GM13976 (cell line): ENCODE measurements at regions not wholly inside any gene's neighbourhood (a gene's known extent, or its start where the extent isn't known, plus 50 kb on each side); places are given as distances from the start of the nearest gene placed in this dataset.

Experiments used
- DNase-seq: peaks from one replicate; pipeline ENCODE4 v3.0.0; 2012; ENCODE audit warnings: low spot score
- in situ Hi-C: fragments of 300-500 bp; cut with MboI; formaldehyde crosslinking; loops from one replicate; pipeline ENCODE4 v1.12.0; 2022; ENCODE audit warnings: low sequenced_read_pairs, mixed read lengths, inconsistent platforms; ENCODE audit not compliant: unreplicated experiment
- TF ChIP-seq, protein P1 (sequence below): IDR thresholded peaks from 2 replicates; pipeline ENCODE4 v1.5.1; 2012; ENCODE audit warnings: borderline replicate concordance, mild to moderate bottlenecking; ENCODE audit not compliant: insufficient read depth; ENCODE audit errors: extremely low read depth, missing control alignments, control extremely low read depth

DNA sequence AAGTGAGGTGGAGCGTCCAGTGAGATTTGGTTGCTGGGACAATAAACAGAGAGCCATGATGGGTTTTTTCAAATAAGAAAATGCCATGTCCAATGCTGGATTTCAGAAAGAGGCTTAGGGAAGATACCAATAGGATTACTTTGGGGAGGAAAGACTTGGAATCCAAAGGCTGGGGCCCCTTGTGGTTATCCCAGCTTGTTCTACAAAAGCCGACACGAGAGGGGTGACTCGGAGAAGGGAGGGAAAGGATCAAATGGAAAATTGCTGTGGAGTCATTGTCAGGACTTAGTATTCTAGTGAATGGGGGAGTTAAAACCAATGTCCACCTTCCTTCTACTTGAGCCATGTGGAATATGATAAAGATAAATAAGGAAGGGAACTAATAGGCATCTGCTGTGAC lies 305.5 kb downstream of the SOX9 start:
- in situ Hi-C loops, result loop anchor here (10.0 kb wide), 1 partner anchor 402 kb away; no protein-coding TSS in a partner anchor
- TF ChIP-seq, protein P1, sequence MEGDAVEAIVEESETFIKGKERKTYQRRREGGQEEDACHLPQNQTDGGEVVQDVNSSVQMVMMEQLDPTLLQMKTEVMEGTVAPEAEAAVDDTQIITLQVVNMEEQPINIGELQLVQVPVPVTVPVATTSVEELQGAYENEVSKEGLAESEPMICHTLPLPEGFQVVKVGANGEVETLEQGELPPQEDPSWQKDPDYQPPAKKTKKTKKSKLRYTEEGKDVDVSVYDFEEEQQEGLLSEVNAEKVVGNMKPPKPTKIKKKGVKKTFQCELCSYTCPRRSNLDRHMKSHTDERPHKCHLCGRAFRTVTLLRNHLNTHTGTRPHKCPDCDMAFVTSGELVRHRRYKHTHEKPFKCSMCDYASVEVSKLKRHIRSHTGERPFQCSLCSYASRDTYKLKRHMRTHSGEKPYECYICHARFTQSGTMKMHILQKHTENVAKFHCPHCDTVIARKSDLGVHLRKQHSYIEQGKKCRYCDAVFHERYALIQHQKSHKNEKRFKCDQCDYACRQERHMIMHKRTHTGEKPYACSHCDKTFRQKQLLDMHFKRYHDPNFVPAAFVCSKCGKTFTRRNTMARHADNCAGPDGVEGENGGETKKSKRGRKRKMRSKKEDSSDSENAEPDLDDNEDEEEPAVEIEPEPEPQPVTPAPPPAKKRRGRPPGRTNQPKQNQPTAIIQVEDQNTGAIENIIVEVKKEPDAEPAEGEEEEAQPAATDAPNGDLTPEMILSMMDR, result no peak
- DNase-seq, result no peak

DNA sequence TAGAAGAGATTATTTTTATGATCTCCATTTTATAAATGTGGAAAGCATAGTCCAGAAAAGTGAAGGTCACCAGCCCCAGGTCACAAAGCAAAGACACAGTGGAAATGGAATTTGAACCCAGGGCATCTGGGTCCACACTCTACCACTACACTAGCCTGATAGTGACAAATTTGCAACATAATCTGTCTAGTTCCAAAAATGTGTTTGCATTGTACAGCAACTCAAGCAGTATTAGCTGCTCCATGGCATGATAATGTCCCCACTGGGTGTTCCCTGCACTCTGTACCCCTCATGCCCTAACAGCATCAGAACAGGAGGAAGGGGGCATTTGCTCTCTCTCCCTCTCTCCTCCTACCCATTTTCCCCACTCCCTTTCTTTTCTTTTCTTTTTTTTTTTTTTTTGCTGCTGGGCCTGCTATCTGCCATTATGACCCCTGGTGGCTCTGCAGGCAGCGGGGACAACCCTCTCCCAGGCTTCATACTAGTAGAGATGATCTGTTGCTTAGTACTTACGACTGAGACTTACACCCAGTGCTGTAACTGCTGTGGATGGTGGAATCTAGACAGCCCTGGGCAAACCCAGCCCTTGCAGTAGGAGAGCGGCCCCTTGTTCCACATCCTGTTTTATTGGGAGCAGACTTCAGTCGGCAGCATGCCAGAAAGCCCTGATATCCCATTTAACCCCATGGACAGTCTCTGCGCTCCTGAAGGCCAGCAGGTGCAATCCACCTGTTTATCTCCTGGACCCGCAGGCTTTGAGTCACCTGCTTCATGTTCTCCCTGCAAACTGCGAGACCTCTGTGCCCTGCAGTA lies 306.3 kb downstream of the SOX9 start:
- in situ Hi-C loops, result loop anchor here (10.0 kb wide), 1 partner anchor 402 kb away; no protein-coding TSS in a partner anchor
- TF ChIP-seq, protein P1, result no peak
- DNase-seq, result peak; percentile 18

DNA sequence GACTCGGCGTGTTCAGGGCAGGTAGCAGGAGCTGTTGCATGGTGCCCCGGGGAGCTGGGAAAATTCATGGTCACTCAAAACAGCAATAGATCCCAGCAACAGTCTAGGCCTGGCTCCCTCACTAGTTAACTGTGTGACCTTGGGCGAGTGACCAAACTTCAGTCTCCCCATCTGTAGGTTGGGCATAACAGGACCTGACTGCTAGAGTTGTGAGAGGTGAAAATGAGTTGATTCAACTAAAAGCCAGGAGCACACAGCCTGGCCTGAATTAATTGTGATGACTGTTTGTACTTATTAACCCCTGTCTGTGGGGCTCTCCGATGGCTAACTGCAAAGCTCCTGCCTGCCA lies 306.9 kb downstream of the SOX9 start:
- in situ Hi-C loops, result loop anchor here (10.0 kb wide), 1 partner anchor 403 kb away; no protein-coding TSS in a partner anchor
- no peak for DNase-seq
- TF ChIP-seq, protein P1, result no peak

DNA sequence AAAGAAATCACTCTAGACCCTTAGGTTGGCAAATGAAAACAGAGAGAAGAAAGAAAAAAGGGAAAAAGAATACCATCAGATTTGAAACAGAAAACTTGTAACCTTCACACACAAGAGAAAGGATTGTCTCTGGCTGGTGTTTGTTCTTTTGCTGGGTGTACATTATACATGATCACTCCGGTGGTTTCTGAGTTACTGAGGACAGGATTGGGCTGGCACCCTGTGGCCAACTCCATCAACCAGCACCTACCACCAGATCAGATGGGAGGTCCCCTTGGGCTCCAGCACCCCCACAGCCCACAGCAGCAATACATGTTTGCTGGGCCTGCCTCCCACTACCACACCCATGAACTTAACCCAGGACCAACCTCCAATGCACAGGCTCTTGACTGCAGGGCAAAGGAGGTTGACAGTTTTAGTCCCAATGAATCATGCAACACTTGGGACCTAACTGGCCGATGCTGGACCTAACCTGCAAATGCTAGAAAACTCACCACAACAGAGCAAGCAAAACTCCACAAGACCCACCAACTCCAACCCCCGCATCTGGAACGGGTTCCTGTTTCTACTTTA lies 308.3 kb downstream of the SOX9 start:
- TF ChIP-seq, protein P1, result no peak
- in situ Hi-C loops, result loop anchor here (10.0 kb wide), 1 partner anchor 404 kb away; no protein-coding TSS in a partner anchor
- no peak for DNase-seq

DNA sequence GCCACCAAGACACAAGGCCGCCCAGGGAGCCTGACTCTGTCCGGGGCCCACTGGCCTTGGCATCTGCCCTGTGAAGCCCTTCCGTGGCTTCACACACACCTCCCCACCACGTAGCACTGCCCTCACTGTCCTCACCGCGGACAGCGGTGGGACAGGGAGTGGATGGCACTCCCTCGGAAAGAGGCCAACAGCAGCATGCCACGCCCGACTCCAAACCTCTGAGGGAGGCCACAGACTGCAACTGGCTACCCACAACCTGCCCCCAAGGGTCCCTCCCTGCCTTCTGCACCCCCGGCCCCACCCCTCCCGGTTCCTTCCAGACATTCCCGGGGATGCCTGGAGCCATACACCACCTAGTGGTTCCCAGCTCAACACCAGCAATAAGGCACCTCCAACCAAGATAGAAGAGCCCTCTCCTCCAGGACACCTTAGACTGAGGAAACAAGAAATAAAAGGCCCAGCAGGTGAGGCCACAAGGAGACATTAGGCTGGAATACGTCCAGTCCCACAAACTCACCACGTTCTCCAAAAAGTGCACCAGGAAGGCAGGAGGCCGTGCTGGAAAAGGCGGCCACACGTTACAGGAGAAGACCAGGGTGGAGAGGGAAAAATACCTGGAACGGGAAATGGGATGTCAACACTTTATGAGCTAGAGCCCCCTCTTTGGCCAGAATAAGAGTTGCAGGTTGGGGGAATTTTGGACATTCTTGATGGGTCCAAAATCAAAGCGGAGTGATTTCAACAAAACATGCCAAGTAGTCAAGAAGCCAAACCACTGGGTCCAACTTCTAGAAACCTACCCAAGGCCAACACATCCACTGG lies 310.0 kb downstream of the SOX9 start:
- peak; percentile 22 for DNase-seq
- in situ Hi-C loops, result no loop called here
- TF ChIP-seq, protein P1, result no peak

DNA sequence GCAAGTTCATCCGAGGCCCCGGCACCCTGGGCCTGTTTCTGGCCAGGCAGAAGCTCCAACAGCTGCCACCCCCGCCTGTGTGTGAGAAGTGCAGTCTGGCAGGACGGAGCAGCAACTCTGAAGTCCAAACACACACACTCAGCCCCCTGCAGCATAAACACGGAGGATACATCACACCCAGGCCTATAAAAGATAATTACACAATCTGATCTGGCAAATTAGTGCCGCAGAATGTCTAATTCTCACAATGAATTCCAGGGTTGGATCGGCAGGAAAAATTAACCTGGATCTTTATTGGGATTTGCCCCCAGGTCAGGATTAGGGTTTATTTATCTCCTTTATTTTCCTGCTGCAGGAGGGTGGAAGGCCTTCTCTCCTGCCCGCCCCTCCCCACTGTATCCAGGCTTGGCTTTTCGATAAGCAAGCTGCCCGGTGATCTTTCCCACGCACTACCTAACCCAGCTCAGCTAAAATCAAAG lies 311.4 kb downstream of the SOX9 start:
- in situ Hi-C loops, result no loop called here
- no peak for DNase-seq
- TF ChIP-seq, protein P1, result no peak
